Endothelial cell of umbilical vein (primary cell): ENCODE measurements at regions not wholly inside any gene's neighbourhood (a gene's known extent, or its start where the extent isn't known, plus 50 kb on each side); places are given as distances from the start of the nearest gene placed in this dataset.

Experiments
- CTCF ChIP-seq, 2 donors: IDR thresholded peaks; 1 replicate in 1 of 2; 2 replicates in 1 of 2; pipeline ENCODE4 v1.5.1; 2011; ENCODE audit warnings: low read length in 2 of 2, mild to moderate bottlenecking in 2 of 2, moderate library complexity in 2 of 2, control low read depth in 1 of 2, inconsistent platforms in 1 of 2, low read depth in 1 of 2; ENCODE audit not compliant: insufficient read depth in 1 of 2; ENCODE audit errors: extremely low read depth in 1 of 2
- EZH2 ChIP-seq: IDR thresholded peaks from 2 replicates; pipeline ENCODE4 v1.6.1; 2012; ENCODE audit warnings: borderline replicate concordance, low read depth, mild to moderate bottlenecking, moderate library complexity, low read length, inconsistent platforms; ENCODE audit not compliant: severe bottlenecking
- MAX ChIP-seq: IDR thresholded peaks from 2 replicates; pipeline ENCODE4 v1.6.1; 2011; ENCODE audit not compliant: insufficient read depth, insufficient read length
- POLR2A ChIP-seq: IDR thresholded peaks from 2 replicates; pipeline ENCODE4 v1.6.1; 2012; ENCODE audit warnings: low read depth, mild to moderate bottlenecking, control low read depth, low read length
- POLR2AphosphoS5 ChIP-seq: IDR thresholded peaks from 2 replicates; pipeline ENCODE4 v1.6.1; 2012; ENCODE audit warnings: low read depth, mild to moderate bottlenecking, control low read depth, low read length, moderate library complexity; ENCODE audit not compliant: insufficient read depth

DNA sequence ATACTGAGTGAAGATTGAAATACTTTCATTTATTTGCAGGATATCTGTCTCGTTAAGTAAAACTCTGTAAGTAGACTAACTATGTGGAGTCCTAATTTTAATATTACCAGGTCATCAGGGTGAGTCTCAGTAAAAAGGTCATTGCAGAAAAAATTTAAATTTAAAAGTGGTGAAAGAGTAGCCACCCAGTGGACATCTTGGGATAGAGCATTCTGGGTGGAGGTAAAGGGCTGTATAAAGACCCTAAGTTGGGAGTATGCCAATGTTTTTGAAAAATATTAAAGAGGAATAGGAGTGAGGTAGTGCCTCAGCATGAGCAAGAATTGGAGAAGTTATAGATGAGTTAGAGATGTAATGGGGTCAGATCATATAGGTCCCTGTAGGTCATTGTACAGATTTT is 145.5 kb downstream of the HMHB1 start:
- TF ChIP-seq POLR2A (no peak), EZH2 (no peak), CTCF (IDR thresholded peaks at IDR 0.05; ENCODE audit: extremely low read depth in 1 of 2, insufficient read depth in 1 of 2, low read depth in 1 of 2, low read length in 2 of 2) (peak in 1 of 2 donors; percentile 5), POLR2AphosphoS5 (no peak), MAX (no peak)
